GM21619 (cell line): ENCODE measurements at regions not wholly inside any gene's neighbourhood (a gene's known extent, or its start where the extent isn't known, plus 50 kb on each side); places are given as distances from the start of the nearest gene placed in this dataset.

Experiments used
- ATAC-seq: cut with Tn5 transposase; IDR thresholded peaks from one replicate; pipeline ENCODE4 v1.9.1; 2021; ENCODE audit not compliant: unreplicated experiment

- no peak for ATAC-seq
Measured at GRCh38 chr5:135127439-135128240, 93.6 kb upstream of the PITX1 start.

GRCh38 chr5:135126688-135127438 lies 92.8 kb upstream of the PITX1 start:
- ATAC-seq: no peak

GRCh38 chr5:135124724-135125123 lies 90.7 kb upstream of the PITX1 start:
- no peak for ATAC-seq

- ATAC-seq: no peak
Measured at GRCh38 chr5:135124128-135124527, 90.1 kb upstream of the PITX1 start.

GRCh38 chr5:135122797-135123196 lies 88.8 kb upstream of the PITX1 start:
- no peak for ATAC-seq

DNA sequence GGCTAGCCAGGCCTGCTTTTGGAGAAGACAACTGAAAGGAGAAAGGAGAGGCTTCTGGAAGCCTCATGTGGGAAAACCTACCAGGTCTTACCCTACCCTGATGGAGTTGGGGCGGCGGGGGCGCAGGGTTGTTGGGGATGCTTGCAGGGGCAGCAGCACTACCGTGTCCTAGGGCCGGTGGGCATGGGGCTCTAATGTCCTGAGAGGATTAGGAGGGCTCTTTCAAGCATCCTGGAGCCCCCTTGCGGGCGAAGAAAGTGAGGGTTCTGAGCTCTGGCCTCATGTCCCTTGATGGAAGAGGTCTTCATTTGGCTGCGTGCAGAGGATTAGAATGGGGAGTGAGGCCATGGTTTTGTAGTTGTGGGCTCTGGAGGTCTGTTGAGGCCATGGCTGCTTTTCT lies 86.9 kb upstream of the PITX1 start:
- ATAC-seq: no peak

- ATAC-seq: no peak
Measured at GRCh38 chr5:135119481-135119880, 85.5 kb upstream of the PITX1 start.

DNA sequence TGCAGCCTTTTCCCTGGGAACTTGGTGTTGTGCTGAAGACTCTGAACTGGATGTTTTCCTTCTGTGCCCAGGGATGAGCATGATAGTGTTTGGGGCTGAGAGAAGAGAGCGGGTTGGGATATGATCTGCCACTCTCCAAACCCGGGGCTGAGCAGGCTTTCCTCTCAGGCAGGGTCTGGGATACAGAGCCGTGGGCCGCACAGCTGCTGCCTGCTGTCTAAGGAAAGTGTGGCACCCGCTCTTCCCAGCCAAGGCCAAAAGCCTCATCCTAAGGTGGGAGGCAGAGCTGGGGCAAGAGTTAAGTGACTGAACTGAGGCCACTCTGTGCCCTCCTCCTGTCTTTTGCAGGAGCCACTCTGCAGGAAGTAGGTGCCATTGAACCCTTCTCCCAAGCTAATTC lies 83.6 kb upstream of the PITX1 start:
- no peak for ATAC-seq

DNA sequence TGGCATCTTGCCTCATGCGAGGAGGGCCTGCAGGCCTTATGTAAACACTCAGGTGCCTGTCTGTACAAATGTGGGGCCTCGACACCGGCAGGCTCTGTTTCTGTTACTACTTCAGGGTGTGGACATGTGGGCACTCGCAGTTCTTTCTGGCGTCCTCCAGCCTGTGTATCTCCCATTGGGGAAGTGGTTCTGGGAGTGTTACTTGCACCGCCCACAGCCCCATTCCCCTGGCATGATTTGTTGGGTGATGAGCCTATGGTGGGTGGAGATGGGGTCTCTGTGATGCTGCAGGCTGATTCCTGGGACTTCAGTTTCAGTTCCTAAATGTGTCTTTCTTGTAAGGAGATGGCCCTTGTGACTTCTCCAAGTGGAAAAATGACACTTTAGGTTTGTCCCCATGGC lies 82.1 kb upstream of the PITX1 start:
- ATAC-seq: no peak

DNA sequence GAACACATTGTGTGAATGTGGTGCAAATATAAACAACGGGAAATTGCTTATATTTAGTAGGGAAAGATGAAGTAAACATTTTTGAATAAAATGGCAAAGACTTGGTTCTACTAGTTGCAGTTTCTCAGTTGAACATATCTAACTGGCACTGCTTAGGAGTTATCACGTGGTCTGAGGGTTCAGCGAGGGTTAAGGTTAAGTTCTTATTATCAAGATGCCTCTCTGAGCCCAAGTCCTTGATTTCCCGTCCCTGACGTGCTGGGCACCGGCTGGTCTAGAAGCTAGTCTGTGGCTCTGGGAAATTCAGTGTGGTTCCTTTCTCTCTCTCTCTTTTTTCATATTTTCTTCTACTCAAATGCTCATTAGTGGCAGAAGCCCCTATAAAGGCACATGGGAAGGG lies 81.6 kb upstream of the PITX1 start:
- ATAC-seq: no peak

DNA sequence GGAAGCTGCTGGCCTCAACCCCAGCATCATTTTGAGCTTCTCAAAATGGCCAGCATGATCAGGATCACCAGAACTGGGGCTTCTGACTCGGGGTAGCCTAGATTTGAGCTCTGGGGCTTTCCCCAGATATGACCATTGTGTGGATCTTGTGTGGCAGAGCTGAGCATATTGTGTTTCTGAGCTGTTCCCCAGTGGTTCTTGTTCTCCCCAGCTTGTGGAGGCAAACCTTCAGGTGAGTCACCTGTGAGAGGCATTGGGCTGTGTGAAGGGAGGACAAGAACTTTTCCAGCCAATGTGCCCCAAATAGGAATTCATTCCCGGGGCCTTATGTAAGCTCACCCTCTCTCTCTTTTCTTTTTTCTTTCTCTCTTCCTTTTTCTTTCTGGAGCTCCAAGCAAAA lies 80.7 kb upstream of the PITX1 start:
- no peak for ATAC-seq

DNA sequence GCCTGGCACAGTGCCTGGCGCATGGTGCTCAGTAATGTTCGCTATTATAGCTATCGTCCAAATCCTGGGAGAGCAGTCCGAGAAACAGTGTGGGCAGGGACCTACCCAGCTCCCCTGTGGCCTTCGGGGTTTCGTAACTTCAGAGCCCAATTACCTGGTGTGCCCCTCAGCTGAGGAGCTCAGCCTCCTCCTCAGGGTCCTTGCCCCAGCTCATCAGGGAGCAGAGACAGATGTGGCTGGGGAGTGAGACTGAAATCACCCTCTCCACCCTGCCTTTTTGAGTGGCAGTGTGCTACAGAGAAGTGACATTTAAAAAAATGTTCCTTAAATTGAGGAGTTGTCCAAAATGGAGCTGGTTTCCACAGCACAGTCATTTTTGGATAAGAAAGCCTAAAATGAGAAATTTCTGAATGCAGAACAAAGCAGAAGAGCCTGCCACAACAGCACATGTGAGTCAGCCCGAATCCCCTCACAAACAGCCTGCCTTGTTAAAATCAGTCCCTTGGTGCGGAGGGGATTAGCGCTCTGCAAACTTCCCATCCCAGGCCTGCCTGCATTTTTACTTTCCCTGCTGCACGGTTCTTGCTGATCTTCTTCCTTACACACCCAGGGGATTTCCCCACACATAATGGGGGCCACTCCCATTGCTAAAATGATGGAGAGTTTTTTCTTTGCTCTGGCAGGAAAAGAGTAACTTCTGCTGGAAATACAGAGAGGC lies 78.1 kb upstream of the PITX1 start:
- ATAC-seq: no peak

- ATAC-seq: no peak
Measured at GRCh38 chr5:135110785-135111596, 77.0 kb upstream of the PITX1 start.

DNA sequence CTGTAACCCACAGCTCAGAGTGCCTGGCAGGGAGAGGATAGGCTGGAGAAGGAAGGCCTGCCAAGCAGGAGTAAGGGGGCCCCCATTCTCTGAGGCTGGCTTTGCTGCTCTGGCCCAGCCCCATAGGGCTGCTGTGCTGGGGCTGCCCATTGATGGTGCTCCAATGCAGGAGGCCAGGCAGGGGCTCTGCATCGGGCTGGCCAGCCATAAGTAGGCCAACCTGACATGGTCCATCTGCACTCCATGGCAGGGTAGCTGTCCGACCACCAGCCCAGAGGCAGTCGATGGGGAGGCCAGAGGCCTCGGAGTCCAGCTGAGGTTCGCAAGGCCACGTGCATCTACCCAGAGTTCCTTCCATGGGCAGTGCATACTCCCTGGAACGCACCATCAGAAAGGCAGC lies 75.0 kb upstream of the PITX1 start:
- no peak for ATAC-seq

DNA sequence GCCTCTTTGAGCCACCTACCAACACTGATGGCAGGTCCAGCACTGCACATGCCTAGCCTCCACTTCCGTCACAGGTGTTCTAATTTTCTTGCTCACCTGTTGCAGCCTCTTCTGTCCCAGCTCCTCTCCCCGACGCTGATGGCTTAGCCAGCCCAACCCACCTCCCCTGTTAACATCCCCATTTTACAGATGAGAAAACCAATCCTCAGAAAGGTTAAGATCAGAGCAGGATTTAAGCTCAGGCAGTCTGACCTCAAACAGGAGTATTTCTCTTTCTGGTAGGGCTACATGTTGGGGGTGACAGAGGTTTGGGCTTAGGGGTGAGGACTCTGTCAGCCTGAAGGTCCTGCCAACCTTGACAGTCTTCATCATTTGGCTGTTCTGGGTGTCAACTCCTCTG lies 74.5 kb upstream of the PITX1 start:
- no peak for ATAC-seq

DNA sequence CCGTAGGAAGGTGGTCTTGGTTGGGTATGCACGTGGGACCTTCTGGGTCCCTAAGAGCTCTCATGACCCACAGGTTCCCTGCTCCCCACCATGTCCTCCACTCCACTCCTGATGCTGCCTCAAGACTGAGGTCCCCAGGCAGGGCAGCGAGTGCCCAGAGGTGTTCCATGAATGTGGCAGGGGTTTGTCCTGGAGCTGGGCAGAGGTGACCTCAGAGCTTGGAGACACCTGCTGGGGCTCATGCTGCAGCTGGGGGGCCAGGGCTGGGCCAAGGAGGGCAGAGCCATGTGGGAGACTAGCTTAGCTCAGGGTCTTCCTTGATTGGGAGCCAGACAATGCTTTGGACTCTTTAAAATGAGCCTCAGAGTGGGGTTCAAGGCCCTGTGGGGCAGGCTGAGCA lies 74.0 kb upstream of the PITX1 start:
- ATAC-seq: no peak

- no peak for ATAC-seq
Measured at GRCh38 chr5:135106610-135107471, 72.8 kb upstream of the PITX1 start.

DNA sequence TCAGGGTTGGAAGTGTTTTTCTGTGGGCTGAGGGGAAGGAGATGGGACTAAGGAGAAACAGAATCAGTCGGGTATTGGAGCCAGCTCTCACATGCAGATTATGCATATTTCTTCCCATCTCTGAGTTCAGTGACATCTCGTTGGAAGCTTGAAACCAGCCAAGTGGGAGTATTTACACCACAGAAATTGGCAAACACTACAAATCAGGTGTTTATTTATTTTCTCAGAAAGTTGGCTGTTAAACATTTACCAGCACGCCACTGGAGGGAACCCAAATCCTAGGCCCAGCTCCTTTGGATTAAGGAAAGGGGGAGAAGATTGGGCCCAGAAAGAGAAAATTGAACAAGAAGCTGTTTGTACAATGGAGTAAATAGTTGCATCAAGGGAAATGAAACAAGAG lies 72.1 kb upstream of the PITX1 start:
- no peak for ATAC-seq

- ATAC-seq: no peak
Measured at GRCh38 chr5:135105105-135105484, 71.1 kb upstream of the PITX1 start.

DNA sequence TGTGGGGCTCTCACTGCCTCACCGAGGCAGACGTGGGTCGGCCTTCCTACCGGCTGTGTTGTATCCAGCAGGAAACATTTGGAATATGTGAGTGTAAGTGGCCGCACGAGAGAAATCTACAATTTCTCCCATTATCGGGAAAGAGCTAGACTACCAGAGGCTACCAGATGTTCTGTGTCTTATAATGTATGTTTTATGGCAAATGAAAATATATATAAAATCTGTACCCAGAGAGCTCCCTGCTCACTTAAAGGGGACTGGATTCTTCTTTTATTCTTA lies 69.5 kb upstream of the PITX1 start:
- no peak for ATAC-seq
